ENCODE measurements at regions not wholly inside any gene's neighbourhood (a gene's known extent, or its start where the extent isn't known, plus 50 kb on each side); places are given as distances from the start of the nearest gene placed in this dataset.

DNA sequence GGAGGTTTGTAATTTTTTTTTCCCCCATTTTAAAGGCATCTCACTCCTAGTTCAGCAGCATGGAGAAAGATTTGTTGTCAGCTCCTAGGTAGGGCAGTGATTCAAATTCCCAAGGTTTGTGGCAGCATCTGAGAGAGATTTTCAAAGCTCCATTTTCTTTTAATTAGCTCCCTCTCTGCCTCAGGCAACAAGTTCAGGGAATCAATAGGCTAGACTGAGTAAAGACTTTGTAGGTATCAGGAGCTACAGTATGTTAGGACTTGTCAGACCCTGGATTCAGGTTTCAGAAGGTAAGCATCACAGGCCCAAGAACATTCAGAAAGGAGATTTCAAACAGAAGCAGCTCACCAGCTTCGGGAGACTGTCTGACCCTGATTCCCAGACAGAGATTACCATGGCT lies 273.3 kb upstream of the ERBB4 start:
- TF ChIP-seq CTCF (IDR thresholded peaks at IDR 0.05; ENCODE audit: low read length), result no peak
- no peak for TF ChIP-seq EZH2phosphoT487 (IDR thresholded peaks at IDR 0.05; ENCODE audit: low read length)
- TF ChIP-seq EZH2 (optimal IDR thresholded peaks at IDR 0.05; ENCODE audit: low read depth, low read length), result no peak

Measured in MM.1S (cell line).